ENCODE measurements at regions not wholly inside any gene's neighbourhood (a gene's known extent, or its start where the extent isn't known, plus 50 kb on each side); places are given as distances from the start of the nearest gene placed in this dataset.
"Not testable (repeated sequence)": the region's sequence is repeated elsewhere in the genome, so short reads cannot be mapped to it uniquely, and the experiment has no call there.

DNA sequence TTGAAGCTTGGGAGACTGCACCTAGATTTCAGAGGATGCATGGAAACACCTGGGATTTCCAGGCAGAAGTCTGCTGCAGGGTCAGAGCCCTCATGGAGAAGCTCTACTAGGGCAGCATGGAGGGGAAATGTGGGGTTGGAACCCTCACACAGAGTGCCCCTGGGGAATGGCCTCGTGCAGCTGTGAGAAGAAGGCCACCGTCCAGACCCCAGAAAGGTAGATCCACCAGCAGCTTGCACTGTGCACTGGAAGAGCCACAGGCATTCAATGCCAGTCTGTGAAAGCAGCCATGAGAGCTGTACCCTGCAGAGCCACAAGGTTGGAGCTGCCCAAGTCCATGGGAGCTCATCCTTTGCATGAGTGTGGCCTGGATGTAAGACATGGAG is 285.3 kb upstream of the FAM174A start:
- in situ Hi-C loops (cut with HindIII; ENCODE audit: low sequenced_read_pairs): no loop called here

DNA sequence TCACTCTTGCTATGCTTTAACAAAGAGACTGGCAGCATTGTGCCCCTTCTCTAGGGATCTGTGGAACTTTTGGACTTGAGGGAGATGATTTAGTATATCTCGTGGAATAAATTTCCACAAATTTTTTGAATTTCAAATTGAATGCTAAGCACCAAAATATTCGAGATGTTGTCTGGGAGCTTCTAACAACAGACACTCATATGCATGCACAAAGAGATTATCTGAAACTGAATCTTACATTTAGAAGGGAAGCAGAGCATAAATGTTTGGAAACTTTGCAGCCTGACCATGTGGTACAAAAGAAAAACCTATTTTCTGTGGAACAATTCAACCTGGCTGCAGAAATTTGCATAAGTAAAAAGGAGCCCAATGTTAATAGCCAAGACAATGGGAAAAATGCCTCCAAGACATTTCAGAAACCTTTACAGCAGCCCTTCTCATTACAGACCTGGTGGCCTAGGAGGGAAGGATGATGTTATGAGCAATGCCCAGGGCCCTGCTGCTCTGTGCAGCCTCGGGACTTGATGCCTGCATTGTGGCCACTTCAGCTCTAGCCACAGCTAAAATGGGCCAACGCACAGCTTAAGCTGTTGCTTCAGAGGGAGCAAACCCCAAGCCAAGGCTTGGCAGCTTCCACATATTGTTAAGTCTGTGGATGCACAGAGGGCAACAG is 285.8 kb upstream of the FAM174A start:
- in situ Hi-C loops (cut with HindIII; ENCODE audit: low sequenced_read_pairs): no loop called here

DNA sequence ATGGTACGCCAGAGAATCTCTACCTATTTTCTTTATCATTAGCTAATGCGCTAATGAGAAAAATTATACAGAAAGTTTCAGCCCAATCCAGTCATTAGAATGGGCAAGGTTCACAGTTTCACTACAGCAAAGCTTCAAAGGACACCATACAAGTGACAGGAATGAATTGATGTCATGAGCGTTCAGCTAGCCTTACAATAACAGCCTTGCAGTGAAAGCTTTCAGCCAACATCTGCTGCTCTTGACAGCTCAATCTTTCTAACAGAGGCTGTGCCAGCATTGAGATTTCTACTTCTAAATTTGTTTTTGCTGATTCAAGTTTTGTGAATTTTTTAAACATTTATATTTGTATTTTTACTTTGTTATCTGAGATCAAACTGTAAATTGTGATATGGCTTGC is 302.4 kb upstream of the FAM174A start:
- in situ Hi-C loops (cut with HindIII; ENCODE audit: low sequenced_read_pairs): no loop called here

DNA sequence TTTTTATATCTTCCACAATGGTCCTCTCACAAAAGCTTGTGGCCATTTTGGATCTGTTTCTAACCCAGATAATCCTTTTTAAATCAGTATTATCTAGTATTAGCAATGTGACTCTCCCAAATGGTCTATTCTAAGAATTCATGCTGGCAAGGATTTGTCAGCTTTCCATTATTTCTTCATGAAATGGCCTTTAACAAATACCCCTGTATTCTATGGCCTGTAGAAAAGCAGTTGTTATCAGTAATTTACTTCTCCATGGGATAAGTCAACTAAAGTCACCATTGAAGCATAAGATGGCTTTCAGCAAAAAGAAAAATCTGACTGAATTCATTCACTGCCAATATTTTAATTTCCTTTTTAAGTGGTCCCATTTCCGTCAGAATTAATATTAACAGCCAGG is 346.4 kb upstream of the FAM174A start:
- in situ Hi-C loops (cut with HindIII; ENCODE audit: low sequenced_read_pairs): no loop called here

DNA sequence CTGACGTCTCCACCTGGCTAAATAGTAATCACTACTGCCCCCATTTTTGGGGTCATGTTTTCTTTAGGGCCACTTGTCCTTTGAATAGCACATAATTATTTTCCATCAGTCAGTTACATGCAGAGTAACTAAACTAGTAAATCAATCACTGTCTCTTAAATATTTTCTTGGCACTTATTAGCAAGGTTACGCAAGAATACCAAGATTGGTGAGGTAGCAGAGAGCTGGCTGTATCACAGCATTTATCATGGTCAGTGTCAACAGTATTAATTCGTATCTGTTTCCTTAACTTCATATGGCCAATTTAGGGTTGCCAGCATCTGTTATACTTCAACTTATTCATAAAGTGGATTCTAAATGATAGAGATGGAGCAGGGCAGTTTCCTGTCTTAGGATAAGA is 346.8 kb upstream of the FAM174A start:
- in situ Hi-C loops (cut with HindIII; ENCODE audit: low sequenced_read_pairs): no loop called here

DNA sequence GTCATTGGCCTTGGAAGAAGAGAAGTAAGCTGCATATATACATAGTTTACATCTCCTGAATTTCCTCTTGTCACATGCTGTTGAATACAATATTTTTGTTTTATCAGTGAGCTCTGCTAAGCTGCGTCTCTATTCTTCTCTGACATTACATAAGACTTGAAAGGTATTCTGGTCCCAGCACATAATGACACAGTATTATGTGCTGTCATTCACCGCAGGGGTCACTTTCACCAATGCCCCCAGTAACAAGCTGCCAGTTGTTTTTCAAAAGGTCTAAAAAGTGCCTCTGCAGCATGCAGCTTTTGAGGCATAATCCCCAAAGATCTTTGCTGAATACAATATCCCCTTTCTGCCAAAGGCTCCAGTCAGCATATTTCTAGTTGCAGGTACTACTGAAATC is 349.0 kb upstream of the FAM174A start:
- in situ Hi-C loops (cut with HindIII; ENCODE audit: low sequenced_read_pairs): no loop called here

DNA sequence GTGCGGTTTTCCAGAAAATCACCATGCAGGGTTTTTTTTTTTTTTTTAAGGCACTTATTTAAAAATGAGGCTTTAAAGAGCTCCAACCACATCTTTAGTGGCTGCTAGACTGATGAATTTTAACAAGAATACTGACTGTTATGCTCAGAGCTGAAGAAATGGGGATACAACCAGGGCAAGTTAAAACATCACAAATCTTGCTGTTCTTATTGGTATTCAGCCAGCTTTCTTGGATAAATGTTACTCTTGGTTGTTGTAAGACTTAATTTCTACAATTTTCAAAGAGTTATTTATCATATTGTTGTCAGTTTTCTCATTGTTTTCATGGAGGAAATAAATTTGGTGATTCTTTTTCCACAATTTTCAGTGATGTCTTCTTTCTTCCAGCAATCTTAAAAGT is 352.8 kb upstream of the FAM174A start:
- in situ Hi-C loops (cut with HindIII; ENCODE audit: low sequenced_read_pairs): no loop called here

DNA sequence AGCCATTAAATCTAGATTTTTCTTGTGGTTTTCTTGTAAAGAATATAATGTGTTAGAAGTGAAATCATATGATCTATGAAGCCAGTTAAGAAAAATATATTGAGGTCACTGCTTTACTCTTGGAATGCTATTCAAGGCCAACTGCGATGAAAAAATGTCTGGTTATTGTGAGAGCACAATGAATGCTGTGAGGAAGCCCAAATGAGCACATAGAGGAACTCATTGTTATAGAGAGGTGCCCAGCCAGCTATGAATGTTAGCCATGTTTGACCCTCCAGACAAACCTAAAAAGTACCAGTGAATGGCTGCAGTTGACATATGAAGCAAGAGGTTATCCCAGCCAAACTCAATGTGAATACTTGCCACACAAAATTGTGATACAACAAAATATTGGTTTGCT is 359.8 kb upstream of the FAM174A start:
- in situ Hi-C loops (cut with HindIII; ENCODE audit: low sequenced_read_pairs): no loop called here

DNA sequence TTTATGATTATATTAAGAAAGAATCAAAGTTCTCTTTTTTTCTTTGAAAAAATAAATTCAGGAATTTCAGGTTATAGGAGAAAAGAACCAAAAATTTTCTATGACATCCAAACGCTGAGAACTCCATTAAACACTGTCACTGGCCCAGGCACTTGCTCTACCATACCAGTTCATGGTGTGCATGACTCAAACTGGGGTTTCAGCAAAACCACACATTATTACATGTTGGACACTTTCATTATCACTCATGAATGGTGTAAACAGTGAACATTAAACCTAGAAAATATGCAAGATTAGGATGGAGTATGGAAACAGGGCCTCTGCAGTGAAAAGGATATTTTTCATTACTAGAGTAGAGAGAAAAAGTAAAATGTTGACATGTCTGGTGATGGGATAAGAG is 369.9 kb upstream of the FAM174A start:
- in situ Hi-C loops (cut with HindIII; ENCODE audit: low sequenced_read_pairs): no loop called here

DNA sequence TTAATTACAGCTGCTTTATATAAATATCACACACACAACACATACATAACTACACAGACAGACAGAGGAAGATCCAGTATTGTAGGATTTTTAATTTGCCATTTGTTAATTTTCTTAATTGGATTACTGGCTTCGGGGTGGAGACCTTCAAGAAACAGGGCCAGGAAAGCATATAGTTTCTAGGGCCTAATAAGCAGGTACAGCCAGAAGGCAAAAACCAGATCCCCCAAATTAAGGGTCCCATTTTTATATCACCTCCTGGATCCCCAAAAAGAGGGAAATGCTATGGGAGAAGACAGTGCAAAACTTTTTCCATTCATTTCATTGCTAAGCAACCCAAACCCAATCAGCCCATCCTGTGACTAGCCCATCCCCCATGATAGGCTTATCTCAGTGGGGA is 373.3 kb upstream of the FAM174A start:
- in situ Hi-C loops (cut with HindIII; ENCODE audit: low sequenced_read_pairs): no loop called here

DNA sequence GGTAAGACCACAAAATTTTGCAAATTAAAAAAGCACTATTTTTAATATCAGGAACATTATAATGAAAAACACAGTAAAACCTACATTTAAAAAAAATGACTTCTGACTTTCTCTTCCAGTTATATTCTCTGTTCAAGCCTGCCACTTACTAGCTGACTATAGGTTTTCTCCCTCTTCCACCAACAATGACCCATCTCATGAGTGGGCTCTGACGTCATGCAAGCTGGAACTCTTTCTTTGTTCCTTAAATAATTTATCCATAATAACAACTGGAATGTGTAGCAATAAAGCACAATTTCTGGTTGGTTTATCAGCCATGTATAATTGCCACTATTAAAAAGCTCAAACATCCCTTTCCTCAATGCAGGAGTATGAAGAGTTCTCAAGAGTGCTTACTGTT is 378.1 kb upstream of the FAM174A start:
- in situ Hi-C loops (cut with HindIII; ENCODE audit: low sequenced_read_pairs): no loop called here

DNA sequence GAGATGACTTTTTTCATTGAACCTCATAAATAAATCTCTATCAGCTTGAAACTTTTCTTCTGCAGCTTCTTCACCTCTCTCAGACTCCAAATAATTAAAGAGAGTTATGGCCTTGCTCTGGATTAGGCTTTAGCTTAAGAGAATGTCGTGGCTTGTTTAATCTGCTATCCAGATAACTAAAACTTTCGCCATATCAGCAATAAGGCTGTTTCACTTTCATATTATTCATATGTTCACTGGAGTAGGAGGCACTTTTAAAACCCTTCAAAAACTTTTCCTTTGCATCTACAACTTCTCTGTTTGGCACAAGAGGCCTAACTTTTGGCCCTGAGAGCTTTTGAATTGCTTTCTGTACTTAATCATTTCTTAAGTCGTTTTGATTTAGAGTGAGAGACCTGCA is 386.9 kb upstream of the FAM174A start:
- in situ Hi-C loops (cut with HindIII; ENCODE audit: low sequenced_read_pairs): no loop called here

DNA sequence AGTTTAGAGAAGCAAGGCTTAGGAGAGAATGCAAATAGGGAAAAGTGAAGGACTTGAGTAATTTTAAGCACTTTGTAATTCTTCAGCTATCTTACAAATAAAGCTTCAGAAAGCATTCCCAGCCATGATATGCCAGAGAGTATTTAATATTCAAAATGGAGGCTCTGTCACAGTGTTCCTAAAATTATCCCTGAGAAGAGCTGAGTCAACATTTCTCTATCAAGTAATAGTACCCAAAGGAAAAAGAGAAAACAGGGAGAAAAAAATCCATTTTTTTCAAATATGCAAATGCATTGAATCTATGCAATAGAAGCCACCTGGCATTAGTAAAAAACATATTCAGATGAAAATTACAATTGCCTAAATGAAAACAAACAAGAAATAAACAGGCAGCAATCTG is 392.6 kb upstream of the FAM174A start:
- in situ Hi-C loops (cut with HindIII; ENCODE audit: low sequenced_read_pairs): no loop called here

DNA sequence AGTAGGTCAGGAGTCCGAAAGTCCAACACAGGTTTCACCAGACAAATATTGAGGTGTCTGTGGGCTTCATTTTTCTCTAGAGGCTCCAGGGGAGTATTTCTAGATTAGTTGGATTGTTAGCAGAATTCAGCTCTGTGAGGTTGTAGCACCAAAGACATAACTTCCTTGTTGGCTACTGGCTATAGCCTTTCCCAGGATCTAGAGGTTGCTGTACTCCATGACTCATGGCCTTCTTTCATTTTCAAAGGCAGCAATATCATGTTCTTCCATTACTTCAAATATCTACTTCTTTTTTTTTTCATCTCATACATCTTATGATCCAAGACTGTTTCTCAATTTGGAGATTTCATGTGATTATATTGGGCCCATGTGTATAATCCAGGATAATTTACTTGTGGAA is 404.0 kb upstream of the FAM174A start:
- in situ Hi-C loops (cut with HindIII; ENCODE audit: low sequenced_read_pairs): no loop called here

DNA sequence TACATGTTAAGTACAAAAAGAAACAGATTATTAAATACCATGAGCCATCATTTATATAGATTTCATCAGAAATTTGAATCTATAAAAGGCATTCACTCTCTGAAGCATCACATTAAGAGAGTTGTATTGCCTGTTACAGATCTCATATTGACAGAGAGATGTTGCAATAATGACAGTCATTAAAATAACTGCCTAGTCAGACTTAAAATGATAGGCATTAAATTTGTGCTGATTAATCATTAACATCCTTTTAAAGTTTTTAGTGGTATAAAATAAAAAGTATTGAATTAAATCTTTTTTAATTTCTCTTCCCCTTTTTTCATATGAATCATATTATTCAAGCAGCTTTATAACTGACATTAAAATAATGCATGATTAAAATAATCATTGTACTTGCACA is 404.9 kb upstream of the FAM174A start:
- in situ Hi-C loops (cut with HindIII; ENCODE audit: low sequenced_read_pairs): no loop called here

DNA sequence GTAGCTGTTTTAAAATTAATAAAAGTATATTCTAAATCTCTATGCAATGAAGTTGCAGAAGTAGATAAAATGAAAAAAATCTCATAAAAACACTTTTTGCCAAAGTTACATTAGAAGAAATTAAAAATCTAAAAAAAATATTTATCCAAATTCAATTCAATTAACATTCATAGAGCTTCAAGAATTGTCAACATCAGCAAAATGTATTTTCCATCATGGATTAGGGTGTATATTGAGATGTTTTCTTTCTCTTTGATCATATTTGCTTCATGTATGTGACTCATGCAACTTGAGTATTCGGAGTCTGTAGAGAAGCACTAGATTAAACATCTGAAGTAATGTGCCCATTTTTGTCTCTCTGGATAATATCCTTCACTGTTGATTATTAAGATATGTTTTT is 415.3 kb upstream of the FAM174A start:
- in situ Hi-C loops (cut with HindIII; ENCODE audit: low sequenced_read_pairs): no loop called here

DNA sequence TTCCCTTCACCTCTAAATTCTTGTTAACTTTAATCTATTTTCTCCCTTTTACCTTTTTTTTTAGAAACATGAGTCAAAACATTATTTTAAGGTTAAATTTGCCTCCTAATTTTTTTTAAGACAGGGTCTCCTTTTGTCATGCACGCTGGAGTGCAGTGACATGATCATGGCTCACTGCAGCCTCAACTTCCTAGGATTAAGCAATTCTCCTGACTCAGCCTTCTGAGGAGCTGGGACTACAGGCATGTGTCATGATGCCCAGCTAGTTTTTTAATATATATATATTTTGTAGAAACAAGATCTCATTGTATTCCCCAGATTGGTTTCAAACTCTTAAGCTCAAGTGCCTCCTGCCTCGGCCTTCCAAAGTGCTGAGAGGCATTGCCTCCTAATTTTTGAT is 424.7 kb upstream of the FAM174A start:
- in situ Hi-C loops (cut with HindIII; ENCODE audit: low sequenced_read_pairs): no loop called here

DNA sequence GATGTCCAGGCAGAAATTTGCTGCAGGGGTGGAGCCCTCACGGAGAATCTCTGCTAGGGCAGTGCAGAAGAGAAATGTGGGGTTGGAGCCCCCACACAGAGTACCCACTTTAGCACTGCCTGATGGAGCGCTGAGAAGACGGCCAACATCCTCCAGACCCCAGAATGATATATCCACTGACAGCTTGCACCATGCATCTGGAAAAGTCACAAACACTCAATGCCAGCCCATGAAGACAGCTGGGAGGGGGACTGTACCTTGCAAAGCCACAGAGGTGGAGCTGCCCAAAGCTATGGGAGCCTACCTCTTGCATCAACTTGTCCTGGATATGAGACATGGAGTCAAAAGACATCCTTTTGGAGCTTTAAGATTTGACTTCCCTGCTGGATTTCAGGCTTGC is 426.3 kb upstream of the FAM174A start:
- in situ Hi-C loops (cut with HindIII; ENCODE audit: low sequenced_read_pairs): no loop called here

DNA sequence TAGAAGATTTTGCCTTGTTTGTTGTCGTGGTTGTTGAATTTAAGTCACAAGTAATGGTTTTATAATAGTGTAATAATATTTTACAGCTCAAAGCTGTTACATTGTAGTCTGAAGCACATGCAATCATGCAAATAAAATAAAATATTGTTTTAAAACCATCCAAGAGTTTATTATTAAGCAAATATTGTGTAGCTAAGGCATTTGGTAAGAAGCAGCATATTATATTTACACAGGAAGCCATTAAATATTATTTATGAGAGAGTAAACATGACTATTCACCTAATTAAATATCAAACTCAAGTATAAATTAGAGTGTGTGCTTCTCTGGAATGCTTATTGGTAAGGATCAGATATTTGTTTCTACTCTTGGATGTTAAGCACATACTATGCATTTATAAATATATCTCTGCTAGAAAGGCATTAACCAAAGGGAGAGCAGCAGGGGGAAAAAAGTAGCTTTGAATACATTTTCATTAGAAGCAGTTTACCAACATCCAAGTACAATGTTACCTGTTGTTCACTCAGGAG is 431.5 kb upstream of the FAM174A start:
- in situ Hi-C loops (cut with HindIII; ENCODE audit: low sequenced_read_pairs): not testable (repeated sequence)

DNA sequence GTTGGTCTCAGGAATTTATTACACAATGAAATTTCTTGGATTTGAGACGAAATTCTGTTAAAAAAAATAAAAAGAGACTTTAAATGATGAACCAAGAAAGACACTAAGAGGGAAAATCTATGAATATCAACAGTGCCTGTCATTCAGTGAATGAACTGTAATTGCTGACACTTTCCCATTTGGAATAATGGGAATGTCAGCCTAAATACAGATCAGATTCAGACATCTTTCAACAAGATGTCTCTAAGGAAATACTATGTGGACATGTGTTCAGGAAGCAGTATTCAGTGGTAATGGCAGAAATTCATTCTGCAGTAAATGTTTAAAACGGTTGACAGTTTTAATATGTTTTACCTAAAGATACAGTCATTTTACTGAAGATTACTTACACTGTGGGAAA is 433.7 kb upstream of the FAM174A start:
- in situ Hi-C loops (cut with HindIII; ENCODE audit: low sequenced_read_pairs): not testable (repeated sequence)

DNA sequence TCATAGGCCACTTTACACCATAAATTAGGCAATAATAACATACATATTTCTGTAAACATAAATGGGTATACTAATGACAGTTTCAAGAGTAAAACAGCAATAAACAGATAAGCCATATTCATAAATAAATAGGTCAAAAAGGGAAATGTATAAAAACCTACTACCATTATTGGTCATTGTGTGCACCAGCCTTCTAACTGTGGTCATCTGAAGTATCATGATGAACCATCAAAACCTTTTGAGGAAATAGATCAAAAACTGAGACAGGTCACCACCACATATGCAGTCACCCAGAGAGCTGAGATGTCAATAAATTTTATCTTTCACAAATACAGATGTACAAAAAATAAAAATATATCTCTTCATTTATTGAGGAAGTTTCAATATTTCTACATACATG is 438.8 kb upstream of the FAM174A start:
- in situ Hi-C loops (cut with HindIII; ENCODE audit: low sequenced_read_pairs): not testable (repeated sequence)

DNA sequence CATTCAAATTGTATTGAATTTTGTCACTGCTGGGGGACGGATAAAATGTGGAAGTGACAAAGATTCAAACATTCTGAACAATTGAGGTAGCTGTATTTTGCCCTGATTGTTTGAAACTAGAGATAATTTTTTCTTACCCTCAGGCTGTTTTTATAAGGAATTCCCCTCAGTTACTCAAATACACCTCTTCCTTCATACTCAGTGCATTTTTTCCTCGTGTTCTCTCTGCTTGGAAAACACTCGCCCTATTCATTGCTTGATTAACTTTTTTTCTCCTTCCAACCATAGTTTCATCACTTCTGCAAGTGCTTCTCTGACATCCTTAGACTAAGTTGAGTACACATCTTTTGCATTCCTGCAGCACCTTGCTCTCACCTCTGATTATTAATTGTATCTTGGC is 454.5 kb upstream of the FAM174A start:
- in situ Hi-C loops (cut with HindIII; ENCODE audit: low sequenced_read_pairs): not testable (repeated sequence)

DNA sequence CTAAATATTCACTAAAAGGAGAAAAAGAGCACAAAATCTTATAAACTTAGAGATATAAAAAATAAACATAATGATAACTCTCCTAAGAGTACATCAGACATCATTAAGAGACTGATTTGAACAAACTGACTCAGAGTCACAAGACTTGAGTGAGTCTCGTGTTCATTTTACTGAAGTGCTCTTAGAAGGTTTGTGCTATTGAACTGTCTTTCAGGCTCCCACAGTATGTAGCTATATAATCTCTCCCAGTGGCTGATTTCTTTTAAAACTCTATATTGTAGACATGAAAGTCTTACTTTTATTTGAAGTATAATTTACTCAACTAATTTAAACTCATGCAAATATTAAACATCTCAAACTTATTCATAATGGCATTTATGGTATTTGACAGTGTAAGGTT is 456.0 kb upstream of the FAM174A start:
- in situ Hi-C loops (cut with HindIII; ENCODE audit: low sequenced_read_pairs): not testable (repeated sequence)
